ENCODE measurements at regions not wholly inside any gene's neighbourhood (a gene's known extent, or its start where the extent isn't known, plus 50 kb on each side); places are given as distances from the start of the nearest gene placed in this dataset.

GRCh38 chr3:148131990-148132638 lies 565.6 kb upstream of the AGTR1 start:
- no peak for TF ChIP-seq CTCF (conservative IDR thresholded peaks at IDR 0.05; ENCODE audit: low read depth, low read length)
- no peak for TF ChIP-seq EZH2 (IDR thresholded peaks at IDR 0.05; ENCODE audit: borderline replicate concordance, low read depth, low read length, poor library complexity, severe bottlenecking)

Measured in A673 (cell line).